ENCODE measurements at regions not wholly inside any gene's neighbourhood (a gene's known extent, or its start where the extent isn't known, plus 50 kb on each side); places are given as distances from the start of the nearest gene placed in this dataset.

DNA sequence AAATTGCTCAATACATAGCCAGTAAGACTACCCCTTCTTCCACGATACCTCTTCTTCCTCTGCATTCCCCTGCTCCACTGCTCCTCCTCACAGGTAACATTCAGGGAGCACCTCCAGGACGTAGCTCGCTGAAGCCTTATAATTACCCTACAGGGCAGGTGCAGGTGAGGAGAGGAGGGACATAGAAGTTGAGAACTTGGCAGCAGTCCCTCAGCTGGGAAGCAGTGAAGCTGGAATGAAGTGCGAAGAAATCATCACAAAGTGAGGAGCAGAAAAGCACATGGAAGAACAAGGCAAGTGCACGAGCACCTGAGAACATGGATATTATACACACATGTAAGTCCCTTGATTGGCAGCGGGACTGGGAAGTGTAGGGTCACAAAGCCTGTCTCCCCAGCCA is 118.2 kb downstream of the HSD17B3 start:
- no peak for DNase-seq

DNA sequence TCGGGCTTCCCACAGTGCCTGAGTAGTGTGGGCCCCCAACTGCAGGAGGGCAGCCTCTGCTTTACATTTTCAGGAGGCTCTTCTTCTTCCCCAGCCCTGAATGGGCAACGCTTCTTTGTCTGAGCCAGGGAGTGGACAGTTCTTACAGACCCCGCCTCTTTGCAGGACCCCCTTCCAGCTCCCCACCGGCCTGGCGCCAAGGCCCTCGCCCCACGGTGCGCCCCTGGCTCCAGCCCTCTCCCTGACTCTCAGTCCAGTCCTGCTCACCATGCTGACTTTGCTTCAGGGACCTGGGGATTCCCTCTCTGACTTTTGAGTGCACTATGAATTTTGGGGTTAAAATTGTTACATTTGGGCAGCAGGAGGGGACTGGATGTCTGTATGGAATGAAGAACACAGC is 123.8 kb downstream of the HSD17B3 start:
- no peak for DNase-seq

DNA sequence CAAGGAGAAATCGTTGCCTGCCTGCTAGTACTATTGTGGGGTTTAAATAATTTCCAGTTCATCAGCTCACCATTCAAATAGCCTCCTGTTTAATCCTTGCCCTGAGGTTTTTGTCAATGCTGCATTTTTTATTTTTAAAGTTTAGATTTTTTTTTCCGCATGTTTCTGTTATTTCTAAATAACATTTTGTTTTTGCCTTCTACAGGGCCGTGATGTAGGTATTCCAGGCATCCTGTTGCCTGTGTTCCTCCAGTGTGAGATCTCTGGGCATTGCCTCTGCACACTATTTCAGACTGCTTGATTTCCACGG is 124.3 kb downstream of the HSD17B3 start:
- DNase-seq: no peak

DNA sequence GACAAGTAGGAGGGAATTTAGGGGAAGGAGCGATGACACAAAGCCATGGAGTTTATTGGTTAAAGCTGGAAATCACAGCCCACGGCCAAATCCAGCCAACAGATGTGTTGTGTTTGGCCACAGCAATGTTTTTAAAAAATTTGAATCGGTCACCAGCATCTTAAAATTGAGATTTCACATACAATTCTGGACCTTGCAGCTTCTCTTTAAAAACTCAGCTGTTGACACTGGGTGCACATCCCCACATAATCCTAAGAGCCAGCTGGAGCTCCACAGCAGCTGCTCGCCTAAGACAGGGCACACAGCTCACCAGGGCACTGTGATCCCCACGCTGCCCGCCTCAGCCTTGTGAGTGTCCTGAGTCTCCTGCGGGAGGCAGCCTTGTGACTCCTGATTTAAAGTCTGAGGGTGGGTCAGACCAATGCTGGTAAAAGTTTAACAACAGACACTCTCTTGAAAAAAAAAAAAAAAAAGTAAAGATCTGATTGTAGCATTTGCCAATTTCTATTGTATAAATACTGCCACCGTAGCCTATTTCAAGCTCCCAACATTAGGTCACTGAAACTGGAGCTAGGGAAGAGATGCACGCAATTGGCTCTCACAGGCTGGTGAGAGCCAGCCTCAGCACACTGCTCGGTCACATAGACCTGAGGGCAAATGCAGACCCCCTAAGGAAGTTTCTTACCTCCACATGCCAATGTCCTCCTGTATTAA is 124.8 kb downstream of the HSD17B3 start:
- DNase-seq: no peak

DNA sequence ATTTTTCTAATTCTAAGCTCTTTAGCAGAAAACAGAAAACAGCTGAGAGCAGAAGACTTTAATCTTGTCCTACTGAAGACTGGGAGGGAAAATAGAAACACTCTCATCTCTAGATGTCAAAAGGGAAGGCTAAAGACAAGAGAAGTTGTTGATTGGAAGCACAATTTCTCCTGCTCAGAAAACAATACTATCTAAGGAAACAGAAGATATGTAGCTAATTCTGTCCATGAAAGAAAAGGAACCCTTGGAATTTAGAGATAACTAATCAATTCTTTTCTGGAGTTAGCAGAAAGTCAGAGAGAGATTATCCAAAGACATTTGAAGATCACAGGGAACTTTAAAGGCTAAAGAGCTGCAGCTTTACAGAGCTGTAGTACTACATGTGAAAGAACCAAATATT is 126.2 kb downstream of the HSD17B3 start:
- DNase-seq: no peak

DNA sequence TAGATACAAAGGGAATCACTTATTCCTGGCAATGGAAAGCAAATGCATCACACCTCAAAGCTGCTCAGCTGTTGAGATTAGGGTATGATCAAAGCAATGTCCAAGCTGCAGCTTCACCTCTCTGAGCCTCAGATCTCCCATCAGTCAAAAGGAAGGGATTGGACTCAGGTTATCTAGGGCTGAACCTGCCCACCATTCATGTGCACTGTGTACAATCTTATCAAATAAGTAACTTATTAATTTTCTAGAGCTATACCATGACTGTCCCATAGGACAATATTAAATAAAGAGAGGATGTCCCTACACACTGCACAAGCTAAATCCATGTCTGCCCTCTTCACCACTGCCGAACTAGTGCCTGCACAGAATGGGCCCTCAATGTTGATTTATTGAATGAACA is 127.0 kb downstream of the HSD17B3 start:
- DNase-seq: no peak

DNA sequence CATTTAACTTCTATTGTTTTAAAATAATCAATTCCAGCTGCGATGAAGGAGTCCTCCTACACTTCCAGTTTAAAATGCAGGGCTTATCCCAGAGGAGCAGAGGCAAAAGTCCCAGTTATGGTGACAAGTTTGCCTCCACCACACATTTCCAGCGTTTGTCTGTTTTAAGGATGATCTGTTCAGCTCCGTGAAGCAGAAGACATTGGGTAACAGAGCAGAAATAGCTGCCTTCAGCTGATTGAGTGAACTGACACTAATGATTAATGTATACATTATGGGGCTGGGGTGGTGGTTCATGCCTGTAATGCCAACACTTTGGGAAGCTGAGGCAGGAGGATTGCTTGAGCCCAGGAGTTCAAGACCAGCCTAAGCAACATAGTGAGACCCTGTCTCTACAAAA is 127.6 kb downstream of the HSD17B3 start:
- no peak for DNase-seq

DNA sequence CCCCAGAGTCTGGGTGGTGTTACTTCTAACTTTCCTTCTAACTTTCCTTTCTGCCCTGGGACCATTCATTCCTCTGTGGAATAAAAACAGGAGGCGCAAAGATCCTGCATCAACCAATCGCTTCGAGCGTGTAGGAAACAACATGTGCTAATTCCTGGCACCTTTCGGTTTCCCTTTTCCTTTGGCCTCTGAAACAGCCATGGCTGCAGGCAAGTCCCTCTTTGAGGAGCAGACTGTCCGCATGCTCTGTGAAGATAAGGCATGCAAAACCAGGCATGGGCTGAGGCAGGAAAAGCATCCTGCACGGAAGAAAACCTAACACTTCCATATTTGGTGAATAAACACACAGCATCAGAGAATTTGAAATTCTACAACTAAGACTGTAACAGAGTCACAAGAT is 128.3 kb downstream of the HSD17B3 start:
- DNase-seq: no peak

DNA sequence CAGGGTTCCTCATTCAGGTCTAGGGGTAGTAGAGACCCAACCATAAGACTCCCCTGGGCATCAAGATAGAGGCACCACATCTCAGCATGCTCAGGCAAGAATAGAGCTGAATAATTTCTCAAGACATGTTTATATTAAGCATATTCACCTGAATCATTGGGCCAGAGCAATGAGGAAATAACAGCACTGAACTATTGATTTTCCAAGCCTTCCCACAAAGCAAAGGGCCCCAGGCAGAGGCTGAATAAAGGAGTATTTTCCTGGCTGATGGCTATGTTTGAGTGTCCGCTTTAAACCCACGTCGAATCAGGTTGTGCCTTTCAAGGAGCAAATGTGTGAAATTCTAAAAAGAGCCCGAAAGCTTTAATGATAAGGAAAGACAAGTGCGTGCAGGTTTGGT is 129.2 kb downstream of the HSD17B3 start:
- DNase-seq: no peak

DNA sequence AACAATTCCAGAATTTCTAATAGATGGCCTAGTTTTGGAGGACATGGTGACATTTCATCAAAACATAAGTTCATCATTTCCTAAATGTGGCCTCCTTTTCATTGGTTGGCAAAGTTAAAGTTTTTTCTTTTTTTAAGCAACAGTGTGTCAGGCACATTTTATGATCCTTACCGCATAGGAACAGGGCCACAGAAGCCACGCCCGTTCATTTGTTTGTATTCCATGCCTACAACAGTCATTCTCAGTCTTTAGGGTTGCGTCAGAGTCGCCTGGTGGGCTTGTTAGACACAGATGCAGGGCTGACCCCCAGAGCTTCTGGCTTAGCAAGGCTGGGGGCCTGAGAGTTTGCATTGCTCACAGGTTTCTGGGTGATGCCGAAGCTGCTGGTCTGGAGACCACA is 130.2 kb downstream of the HSD17B3 start:
- no peak for DNase-seq

DNA sequence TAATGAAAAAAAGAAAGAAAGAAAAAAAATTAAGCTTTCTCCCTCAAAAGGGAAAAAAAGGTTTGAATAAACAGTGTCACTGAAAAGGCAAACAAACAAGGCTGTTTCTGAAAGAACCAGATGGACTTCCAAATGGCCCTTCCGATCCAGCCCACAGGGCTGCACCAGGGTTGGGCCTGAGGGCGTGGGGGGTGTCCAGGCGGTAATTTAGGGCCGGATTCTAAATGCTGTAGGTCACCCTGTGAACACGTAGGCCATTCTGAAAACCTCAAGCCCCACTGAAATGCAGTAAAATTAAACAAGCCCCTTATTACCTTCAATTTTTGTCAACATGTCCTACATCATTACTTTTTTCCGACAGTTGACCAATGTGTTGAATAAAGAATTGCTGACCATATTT is 132.1 kb downstream of the HSD17B3 start:
- no peak for DNase-seq

DNA sequence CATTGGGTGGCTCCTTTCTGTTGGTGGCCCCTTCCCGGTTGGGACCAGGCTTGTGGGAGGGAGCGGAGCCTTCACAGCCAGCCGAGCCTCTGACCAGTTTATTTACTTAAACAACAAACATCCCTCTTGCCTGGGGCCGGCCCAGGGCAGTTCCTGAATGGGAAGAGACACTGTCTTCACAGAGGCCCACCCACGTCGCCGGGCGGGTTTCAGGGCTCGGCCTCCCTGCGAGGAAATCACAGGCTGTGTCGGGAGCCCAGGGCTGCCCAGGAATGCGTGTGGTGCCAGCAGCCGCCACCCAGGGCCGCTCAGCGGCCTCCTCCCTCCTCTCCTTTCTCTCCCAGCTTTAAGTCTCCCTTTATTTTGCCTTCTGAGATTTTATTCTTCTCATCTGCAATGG is 132.5 kb downstream of the HSD17B3 start:
- DNase-seq: no peak

DNA sequence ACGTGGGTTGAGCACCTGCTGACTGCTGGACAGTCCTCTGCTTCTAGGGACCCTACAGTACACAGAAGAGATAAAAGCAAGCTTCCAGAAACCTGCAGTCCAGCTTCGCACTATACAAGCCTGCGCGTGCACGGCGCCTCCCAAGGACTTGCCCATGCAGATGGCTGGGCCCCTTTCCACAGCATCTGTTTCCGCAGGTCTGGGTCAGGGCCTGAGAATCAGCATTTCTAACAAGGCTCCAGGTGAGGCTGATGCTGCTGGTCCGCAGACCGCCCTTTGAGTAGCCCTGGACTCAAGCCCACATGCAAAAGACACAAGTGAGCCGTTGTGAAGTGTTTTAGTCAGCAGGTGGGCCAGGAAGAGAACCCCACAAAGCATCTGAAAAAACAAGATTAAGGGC is 133.1 kb downstream of the HSD17B3 start:
- DNase-seq: no peak

DNA sequence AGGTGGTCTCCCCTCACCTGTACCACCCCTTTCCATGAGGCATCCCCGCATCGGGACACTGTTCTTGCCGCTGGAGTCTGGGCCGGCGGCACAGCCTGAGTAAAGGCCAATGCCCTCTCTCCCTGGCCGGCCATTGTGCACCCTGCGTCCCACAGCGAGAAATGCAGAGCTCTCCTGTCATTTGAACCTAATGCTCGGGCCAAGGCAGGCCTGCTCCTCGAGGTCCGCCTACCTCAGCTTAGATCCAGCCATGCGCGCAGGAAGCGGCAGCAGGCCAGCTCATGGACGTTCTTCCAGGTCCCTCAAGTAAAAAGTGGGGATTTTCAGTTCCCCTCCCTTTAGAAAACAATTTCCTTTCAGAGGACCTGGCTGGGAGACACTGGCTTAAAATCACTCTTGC is 135.0 kb downstream of the HSD17B3 start:
- DNase-seq: no peak

DNA sequence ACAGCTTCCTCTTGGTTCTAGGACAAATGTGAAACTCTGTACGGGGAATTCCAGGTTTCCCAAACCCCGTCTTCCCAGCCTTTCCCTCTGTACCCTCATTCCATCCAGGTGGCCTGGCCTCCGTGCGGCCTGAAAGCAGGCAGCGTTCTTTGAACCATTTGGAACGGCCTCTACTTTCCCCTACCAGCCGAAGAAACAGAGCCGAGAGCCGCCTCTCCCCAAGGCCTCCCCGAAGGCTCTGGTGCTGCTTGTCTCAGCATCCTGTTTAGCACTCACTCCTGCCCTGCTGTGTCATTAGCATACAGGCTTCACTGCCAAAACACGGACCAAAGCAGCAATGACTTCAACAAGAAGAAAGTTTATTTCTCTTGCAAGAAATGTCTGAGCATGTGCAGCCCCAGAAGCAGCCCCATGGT is 137.7 kb downstream of the HSD17B3 start:
- no peak for DNase-seq

DNA sequence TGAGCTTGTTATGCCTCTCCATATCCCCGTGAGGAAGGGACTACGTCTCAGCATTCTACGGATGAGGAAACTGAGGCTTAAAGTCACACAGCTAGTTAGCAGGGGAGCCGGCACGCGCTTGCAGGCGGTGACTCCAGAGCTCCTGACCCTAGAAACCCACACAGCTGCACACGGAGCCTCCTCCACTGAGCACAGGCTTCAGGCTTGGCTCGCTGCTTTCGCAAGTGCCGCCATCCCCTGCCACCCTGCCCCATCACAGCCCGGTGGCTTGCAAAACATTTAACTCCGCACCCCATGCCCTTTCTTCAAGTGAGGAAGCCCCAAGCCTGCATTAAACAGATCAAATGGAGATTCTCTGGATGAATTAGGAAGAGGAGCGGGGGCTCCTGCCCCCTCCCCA is 138.3 kb downstream of the HSD17B3 start:
- DNase-seq: no peak

DNA sequence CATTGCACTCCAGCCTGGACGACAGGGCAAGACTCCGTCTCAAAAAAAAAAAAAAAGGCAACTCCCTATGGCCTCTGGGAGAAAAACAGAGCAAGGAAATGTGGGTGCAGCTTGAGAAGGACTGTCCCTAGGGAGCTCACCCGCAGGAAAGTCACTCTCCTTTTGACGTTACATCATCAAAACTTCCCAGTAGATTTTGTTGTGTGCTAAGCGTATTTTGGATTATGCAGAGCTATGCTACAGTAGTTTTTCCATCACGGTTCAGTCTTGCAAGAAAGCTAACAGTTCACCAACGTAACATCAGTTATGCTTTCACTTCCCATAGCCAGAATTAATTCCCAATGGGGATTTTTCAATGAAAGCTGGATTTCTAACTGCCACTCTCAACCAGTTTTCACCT is 138.8 kb downstream of the HSD17B3 start:
- no peak for DNase-seq

DNA sequence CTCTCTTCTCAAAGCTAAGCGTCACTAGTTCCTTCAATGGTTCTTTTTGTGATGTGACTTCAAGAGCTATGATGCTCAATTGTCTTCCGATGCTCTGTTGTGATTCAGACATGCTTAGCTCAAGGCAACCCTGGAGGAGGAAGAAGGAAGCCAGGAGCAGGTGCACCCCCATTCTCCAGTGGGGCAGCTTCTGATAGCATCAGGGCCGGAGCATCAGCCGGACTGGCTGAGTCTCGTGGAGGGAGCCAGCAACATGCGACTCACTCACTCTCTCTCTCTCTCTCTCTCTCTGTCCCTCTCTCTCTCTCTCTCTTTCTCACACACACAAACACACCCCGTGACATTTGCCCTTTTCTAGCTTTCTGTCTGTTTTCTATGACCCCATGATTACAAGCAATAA is 140.2 kb downstream of the HSD17B3 start:
- no peak for DNase-seq

DNA sequence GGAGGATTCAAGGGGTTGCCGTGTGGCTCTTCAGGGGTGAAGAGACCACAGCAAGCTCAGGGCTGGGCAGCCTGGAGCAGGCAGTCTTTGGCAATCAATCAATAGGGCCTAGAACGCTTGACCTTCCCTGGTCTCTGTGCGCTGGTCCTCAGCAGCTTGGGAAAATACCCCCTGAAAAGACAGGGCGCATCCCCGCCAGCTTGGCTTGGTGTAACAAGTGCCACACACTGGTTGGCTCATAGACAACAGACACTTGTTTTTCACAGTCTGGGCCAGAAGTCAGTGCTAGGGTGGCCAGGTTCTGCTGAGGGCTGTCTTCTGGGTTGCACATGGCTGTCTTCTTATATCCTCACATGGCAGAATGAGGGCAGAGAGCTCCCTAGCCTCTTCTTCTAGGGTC is 141.1 kb downstream of the HSD17B3 start:
- no peak for DNase-seq

DNA sequence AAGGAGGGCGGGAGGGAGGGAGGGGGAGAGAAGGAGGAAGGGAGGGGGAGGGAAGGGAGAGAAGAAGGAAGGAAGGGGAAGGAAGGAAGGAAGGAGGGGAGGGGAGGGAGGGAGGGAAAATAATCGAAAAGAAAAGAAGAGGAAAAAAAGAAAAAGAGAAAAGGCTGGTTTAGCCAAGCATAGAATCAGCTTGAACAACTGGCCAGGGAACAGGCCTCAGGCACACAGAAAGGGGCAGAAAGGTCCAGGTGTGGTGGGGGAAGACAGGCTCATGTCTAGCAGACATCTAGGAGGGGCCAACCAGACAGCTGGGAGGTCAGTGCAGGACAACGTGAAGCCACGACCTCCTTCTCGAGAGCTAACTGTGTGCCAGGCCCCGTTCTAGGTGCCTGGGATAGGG is 141.8 kb downstream of the HSD17B3 start:
- DNase-seq: no peak

DNA sequence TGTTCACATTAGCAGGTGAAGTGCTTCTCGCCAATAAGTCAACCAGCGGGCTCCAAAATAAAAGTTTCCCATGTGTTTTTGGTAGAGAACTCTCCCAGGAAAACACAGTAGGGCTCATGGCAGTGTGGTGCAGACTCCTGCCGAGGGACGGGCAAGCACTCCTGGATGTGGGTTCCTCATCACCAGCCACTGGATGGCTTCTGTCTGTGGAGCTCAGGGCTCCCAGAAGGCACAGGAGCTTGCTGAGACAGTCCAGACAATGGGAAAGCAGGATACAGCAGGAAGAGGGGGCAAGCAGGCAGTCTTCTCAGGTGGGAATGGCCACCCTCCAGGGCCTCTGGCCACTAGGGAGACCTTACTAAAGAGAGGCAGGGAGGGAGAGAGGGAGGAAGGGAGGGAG is 142.4 kb downstream of the HSD17B3 start:
- no peak for DNase-seq

DNA sequence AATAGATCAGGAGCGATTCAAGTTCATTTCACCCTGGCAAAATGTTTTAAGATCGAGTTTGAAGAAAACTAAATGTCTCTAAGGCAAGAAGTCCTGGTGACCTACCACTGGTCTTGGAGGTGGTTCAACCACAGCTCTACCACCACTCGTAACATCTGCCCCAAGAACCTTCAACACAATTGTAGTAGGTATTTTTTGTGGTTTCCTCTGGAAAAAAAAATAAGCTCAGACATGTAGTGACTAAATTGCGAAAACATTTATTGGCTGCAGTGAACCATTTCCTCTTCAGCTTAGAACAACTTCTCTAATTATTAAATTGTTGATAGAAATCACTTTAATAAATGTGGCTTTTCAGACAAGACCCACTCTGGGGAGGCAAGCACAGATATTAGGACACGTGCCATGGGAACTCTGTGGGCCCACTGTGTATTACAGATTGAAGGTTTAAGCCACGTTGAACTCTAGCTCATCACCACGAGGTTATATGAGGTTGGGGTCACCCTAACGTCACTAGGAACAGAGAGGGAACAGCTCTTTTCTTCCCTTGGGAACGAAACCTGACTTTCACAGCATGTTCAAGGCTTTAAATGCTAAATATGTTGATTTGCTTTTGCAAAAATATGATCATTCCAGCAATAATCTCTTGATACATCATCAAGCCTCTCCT is 142.9 kb downstream of the HSD17B3 start:
- DNase-seq: no peak

DNA sequence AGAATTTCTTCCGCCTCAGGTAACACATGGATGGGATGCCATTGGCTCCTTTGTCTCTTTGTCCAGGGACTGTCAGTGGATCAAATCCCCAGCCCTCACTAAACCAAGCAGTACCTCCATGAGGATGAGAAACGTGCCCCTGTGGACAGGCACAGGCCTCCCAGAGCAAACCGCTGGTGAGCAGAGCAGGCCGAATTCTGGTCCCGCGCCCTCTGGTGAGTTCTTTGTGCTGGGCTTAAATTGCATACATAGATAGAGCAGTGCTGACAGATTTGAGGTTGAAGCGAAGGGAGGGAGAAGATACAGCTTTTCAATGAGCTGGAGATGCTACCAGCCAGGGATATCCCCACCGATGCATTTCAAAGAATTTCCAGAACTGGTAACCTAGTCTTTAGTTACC is 143.8 kb downstream of the HSD17B3 start:
- DNase-seq: no peak

DNA sequence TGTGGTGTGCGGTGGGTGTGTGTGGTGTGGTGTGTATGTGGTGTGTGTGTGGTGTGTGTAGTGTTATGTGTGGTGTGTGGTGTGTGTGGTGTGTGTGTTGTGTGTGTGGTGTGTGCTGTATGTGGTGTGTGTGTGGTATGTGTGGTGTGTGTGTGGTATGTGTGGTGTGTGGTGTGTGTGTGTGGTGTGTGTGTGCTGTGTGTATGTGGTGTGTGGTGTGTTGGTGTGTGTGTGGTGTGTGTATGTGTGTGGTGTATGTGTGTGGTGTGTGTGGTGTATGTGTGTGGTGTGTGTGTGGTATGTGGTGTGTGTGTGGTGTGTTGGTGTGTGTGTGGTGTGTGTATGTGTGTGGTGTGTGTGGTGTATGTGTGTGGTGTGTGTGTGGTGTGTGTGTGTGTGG is 144.3 kb downstream of the HSD17B3 start:
- DNase-seq: no peak
